Stimulated activated CD8-positive, alpha-beta memory T cell treated with anti-CD3 and anti-CD28 coated beads, Interleukin-7, amount 100 ng/mL, for 1 hour (primary cell): ENCODE measurements at regions not wholly inside any gene's neighbourhood (a gene's known extent, or its start where the extent isn't known, plus 50 kb on each side); places are given as distances from the start of the nearest gene placed in this dataset.
"Not testable (repeated sequence)": the region's sequence is repeated elsewhere in the genome, so short reads cannot be mapped to it uniquely, and the experiment has no call there.

Source experiments
- DNase-seq, 2 donors: peaks; one replicate each; pipeline ENCODE4 v3.0.0-alpha.2; 2020; ENCODE audit warnings: low read depth in 2 of 2

DNA sequence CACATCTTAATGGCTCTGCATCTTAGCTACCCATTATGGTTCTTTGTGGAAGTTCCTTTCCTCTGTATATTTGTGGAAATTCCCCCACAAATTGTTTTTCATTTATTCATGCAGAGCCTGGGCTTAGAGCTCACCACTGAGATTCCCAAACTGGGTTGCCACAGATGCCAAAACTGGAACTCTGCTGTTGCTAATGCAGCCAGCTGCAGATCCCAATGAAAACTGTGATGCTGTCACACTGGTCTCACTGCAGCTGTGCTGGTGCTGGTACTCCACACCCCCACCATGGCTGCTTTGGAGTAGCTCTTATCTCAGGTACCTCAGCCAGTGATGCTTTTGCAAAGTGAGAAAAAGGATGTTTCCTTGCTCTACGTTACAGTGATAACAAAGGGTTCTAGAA is 87.7 kb downstream of the DCK start:
- DNase-seq, result no peak

DNA sequence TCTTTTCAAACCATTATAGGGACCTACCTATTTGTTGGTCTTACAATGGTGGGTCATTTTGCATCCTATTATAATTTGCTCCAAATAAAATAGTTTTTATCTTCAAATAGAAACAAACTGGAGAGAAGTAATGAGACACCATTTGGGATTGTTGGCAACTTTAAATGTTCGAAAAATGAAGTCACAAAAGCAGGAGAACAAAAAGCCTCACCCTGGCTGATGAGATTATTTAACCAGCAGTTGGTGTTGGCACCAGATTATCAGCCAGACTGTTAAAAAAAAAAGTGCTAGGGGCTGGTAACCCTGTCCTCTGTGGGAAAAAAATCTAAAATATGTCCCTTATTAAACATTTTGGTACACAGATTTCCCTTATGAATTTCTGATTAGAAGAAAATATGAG is 100.3 kb downstream of the DCK start:
- DNase-seq, result no peak

GRCh38 chr4:71094201-71094600 is 100.8 kb downstream of the DCK start:
- DNase-seq, result no peak

DNA sequence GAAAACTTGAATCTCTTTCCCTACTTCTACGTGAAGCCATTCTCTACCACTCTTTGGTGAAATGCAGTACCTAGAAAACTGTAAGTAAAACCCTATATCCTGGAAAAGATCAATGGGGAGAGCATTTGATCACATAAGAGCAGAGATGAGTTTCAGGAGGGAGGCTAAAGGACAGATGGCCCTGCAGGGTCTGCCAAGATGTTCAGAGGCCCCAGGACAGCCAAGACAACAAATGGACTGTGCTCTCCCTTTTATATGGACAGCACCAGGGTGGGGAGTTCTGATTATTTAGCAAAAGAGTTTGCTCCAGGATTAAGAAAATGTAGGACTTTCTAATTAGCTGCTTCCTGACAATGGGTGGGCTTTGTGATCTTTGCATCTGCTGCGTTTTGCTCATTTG is 101.7 kb downstream of the DCK start:
- DNase-seq, result no peak

- DNase-seq, result no peak
Observed at GRCh38 chr4:71095545-71095944, 102.1 kb downstream of the DCK start.

- no peak for DNase-seq
Observed at GRCh38 chr4:71107726-71108125, 114.3 kb downstream of the DCK start.

DNA sequence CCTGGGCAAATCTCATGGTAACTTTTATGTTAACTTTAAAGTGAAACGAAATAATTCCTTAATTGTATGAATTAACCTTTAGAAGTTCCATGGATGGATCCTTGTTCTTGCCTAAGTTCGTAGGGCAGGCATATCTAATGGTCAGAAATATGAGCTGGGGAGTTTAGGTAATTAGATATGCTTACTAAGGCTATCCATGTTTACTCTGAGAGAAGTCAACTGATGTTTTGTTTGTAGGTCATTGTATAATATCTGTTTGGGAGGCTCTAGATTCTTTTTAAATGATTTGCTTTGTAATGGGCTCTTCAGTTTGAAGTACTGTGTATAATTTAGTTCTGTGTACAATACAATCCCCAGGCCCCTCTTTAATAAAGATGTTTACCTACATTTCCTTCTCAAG is 117.0 kb downstream of the DCK start:
- no peak for DNase-seq

GRCh38 chr4:71111133-71111532 is 117.7 kb downstream of the DCK start:
- not testable (repeated sequence) for DNase-seq

DNA sequence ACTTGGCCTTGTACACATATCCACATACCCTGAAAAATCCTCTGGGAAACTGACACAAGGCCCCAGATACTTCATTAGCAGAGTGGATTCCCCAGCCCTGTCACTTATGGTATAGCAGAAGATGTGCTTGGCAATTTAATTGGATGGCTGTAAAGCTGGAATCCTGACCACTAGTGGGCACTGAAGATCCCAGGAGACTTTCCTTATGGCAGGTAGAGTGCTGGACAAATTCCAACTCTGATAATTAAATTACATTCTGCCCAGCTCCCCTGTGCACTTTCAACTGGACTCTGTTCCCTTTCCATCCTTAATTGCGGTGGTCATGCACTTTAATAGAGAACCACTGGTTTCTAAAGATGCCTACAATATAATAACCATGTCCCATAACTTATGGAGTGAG is 119.8 kb downstream of the DCK start:
- no peak for DNase-seq

DNA sequence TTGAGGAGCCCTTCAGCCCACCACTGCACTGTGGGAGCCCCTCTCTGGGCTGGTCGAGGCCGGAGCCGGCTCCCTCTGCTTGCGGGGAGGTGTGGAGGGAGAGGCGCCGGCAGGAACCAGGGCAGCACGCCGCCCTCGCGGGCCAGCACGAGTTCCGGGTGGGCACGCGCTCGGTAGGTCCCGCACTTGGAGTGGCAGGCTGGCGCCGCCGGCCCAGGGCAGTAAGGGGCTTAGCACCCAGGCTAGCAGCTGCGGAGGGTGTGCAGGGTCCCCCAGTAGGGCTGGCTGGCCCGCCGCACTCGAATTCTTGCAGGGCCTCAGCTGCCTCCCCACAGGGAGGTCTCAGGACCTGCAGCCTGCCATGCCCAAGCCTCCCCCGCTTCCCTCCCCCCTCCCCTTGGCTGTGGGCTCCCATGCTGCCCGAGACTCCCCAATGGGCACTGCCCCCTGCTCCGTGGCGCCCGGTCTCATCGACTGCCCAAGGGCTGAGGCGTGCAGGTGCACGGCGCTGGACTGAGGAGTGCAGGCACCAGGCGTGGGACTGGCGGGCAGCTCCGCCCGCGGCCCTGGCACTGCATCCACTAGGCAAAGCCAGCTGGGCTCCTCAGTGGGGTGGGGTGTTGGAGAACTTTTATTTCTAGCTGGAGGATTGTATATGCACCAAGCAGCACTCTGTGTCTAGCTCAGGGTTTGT is 127.5 kb downstream of the DCK start:
- DNase-seq, result no peak

GRCh38 chr4:71123951-71124350 is 130.5 kb downstream of the DCK start:
- DNase-seq, result no peak

- DNase-seq, result no peak
Observed at GRCh38 chr4:71125137-71125536, 131.7 kb downstream of the DCK start.

- no peak for DNase-seq
Observed at GRCh38 chr4:71126719-71127118, 133.3 kb downstream of the DCK start.

DNA sequence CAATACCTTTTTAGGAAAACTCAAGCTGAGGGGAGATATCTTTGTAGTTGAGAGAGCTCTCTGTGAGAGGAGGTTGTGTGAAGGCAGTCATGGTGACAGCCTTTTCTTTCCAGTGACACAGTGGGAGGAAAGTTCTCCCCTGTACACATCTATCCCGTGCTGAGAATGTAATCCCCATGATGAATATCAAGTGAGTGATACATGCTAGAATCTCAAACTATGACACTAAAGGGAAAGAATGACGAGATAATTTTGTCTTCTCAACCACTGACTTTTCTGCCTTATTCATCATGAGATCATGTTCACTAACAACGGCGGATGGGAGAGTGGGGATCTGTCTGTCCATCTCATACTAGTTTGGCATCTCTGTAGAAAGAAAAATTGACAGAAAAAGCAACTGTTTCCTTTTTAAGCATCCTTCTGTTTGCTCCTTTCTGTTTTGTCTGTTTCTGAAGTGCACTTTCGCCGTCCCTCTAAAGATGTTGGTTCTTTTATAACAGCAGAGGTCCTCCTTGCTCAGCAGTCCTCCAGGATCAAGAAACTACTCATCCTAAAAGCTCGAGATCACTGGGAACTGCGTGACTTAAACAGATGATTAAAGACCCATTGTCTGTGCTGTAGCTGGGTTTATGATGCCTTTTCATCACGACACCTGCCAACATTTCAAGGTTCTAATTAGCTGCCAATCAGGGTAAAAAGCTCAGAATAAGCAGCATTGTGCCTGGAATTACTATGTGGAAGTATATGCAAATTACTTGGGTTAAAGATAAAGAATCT is 137.6 kb downstream of the DCK start:
- no peak for DNase-seq

DNA sequence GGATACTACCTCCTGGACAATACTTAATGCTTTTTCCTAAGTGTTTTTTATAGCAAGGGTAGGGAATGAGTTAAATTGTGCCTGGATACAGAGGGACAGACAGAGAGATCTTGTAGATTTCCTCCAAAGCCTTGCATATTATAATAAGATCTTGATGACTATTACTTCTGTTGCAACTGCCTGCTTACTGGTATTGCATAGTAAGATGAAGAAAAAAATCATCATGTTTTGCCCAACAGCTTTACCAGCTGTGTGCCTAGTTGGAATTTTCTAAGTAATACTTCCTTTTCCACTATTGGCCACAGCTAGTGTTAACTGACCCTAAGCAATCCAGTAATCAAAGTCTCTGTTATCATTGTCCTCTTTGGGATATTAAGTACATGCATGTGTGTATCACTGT is 139.0 kb downstream of the DCK start:
- DNase-seq, result no peak

GRCh38 chr4:71133491-71133890 is 140.0 kb downstream of the DCK start:
- DNase-seq, result no peak

GRCh38 chr4:71136071-71136470 is 142.6 kb downstream of the DCK start:
- DNase-seq, result no peak

DNA sequence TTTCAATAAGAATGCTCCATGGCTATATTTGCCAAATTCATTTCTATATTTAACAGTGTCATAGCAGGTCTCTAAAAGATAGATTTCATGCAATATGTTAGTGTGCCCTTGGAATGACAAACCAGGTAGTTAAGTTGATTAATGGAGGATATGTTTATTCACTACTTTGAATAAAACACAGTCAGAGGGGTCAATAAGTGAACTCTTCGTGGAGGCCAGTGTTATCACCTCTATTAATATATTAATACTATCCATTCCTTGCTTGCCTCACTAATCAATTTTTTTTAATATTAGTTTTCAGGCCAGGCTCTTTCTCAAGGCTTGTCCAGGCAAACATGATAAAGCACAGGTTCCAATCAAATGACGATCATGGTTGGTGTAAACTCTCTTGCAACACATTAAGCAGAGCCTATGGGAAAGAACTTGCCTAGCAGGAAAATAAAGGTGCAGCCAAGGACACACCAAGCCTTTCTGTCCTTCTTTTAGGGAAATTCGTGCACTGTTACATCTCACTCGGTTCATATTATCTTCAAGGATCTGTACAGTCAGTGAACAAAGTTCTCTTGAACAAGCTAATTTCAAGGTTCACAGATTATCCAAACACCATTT is 144.7 kb downstream of the DCK start:
- no peak for DNase-seq

GRCh38 chr4:71140563-71140962 is 147.1 kb downstream of the DCK start:
- no peak for DNase-seq

GRCh38 chr4:71141125-71141524 is 147.7 kb downstream of the DCK start:
- DNase-seq, result no peak

- DNase-seq, result no peak
Observed at GRCh38 chr4:71147261-71147660, 153.8 kb downstream of the DCK start.

- DNase-seq, result no peak
Observed at GRCh38 chr4:71148545-71148944, 155.1 kb downstream of the DCK start.

- no peak for DNase-seq
Observed at GRCh38 chr4:71151054-71151453, 157.6 kb downstream of the DCK start.
